ENCODE measurements at regions not wholly inside any gene's neighbourhood (a gene's known extent, or its start where the extent isn't known, plus 50 kb on each side); places are given as distances from the start of the nearest gene placed in this dataset.

- no peak for TF ChIP-seq CTCF (IDR thresholded peaks at IDR 0.05; ENCODE audit: low read length, missing control alignments)
- H3K4me3 ChIP-seq (replicated peaks; ENCODE audit: low read depth, low read length), result no peak overlapping the region
- DNase-seq (ENCODE audit: low read depth), result no peak
Measured at GRCh38 chr2:223389624-223390023, 212.5 kb downstream of the SCG2 start.

- TF ChIP-seq CTCF (IDR thresholded peaks at IDR 0.05; ENCODE audit: low read length, missing control alignments), result no peak
- DNase-seq (ENCODE audit: low read depth), result peak; percentile 11
- no peak overlapping the region for H3K4me3 ChIP-seq (replicated peaks; ENCODE audit: low read depth, low read length)
Measured at GRCh38 chr2:223396993-223397392, 205.2 kb downstream of the SCG2 start.

GRCh38 chr2:223399357-223399957, 202.7 kb downstream of the SCG2 start:
- no peak overlapping the region for H3K4me3 ChIP-seq (replicated peaks; ENCODE audit: low read depth, low read length)
- DNase-seq (ENCODE audit: low read depth), result no peak
- no peak for TF ChIP-seq CTCF (IDR thresholded peaks at IDR 0.05; ENCODE audit: low read length, missing control alignments)

- TF ChIP-seq CTCF (IDR thresholded peaks at IDR 0.05; ENCODE audit: low read length, missing control alignments), result no peak
- no peak overlapping the region for H3K4me3 ChIP-seq (replicated peaks; ENCODE audit: low read depth, low read length)
- DNase-seq (ENCODE audit: low read depth), result no peak
Measured at GRCh38 chr2:223404616-223405015, 197.5 kb downstream of the SCG2 start.

GRCh38 chr2:223414646-223415045, 187.5 kb downstream of the SCG2 start:
- no peak for TF ChIP-seq CTCF (IDR thresholded peaks at IDR 0.05; ENCODE audit: low read length, missing control alignments)
- peak; percentile 83 for DNase-seq (ENCODE audit: low read depth)
- no peak overlapping the region for H3K4me3 ChIP-seq (replicated peaks; ENCODE audit: low read depth, low read length)

GRCh38 chr2:223415071-223415470, 187.1 kb downstream of the SCG2 start:
- no peak for DNase-seq (ENCODE audit: low read depth)
- no peak overlapping the region for H3K4me3 ChIP-seq (replicated peaks; ENCODE audit: low read depth, low read length)
- no peak for TF ChIP-seq CTCF (IDR thresholded peaks at IDR 0.05; ENCODE audit: low read length, missing control alignments)
